GM12865 (cell line): ENCODE measurements at regions not wholly inside any gene's neighbourhood (a gene's known extent, or its start where the extent isn't known, plus 50 kb on each side); places are given as distances from the start of the nearest gene placed in this dataset.

Source experiments
- DNase-seq: peaks from one replicate; pipeline ENCODE4 v3.0.0; 2010; ENCODE audit warnings: low read depth
- H3K4me3 ChIP-seq: 2 replicates; pipeline ENCODE4 v1.5.1; 2011; ENCODE audit warnings: mild to moderate bottlenecking, low read depth, low read length, control low read depth
- CTCF ChIP-seq: IDR thresholded peaks from 2 replicates; pipeline ENCODE4 v1.5.1; 2011; ENCODE audit warnings: low read length, control low read depth, low read depth, inconsistent platforms; ENCODE audit not compliant: insufficient read depth; ENCODE audit errors: missing control alignments

- H3K4me3 ChIP-seq, result no peak overlapping the region
- DNase-seq, result no peak
- no peak for TF ChIP-seq CTCF
Measured at GRCh38 chr1:228989176-228989575, 253.9 kb downstream of the RHOU start.

GRCh38 chr1:228989676-228989991, 254.4 kb downstream of the RHOU start:
- no peak overlapping the region for H3K4me3 ChIP-seq
- no peak for DNase-seq
- TF ChIP-seq CTCF, result no peak

- DNase-seq, result no peak
- TF ChIP-seq CTCF, result no peak
- no peak overlapping the region for H3K4me3 ChIP-seq
Measured at GRCh38 chr1:228989992-228990827, 254.9 kb downstream of the RHOU start.

- no peak for TF ChIP-seq CTCF
- H3K4me3 ChIP-seq, result no peak overlapping the region
- no peak for DNase-seq
Measured at GRCh38 chr1:228990906-228991569, 255.8 kb downstream of the RHOU start.

- TF ChIP-seq CTCF, result no peak
- DNase-seq, result no peak
- no peak overlapping the region for H3K4me3 ChIP-seq
Measured at GRCh38 chr1:228992044-228992443, 256.8 kb downstream of the RHOU start.

GRCh38 chr1:228992907-228993535, 257.7 kb downstream of the RHOU start:
- TF ChIP-seq CTCF, result no peak
- H3K4me3 ChIP-seq, result no peak overlapping the region
- no peak for DNase-seq
